ENCODE measurements at regions not wholly inside any gene's neighbourhood (a gene's known extent, or its start where the extent isn't known, plus 50 kb on each side); places are given as distances from the start of the nearest gene placed in this dataset.

- no peak for TF ChIP-seq EZH2phosphoT487 (IDR thresholded peaks at IDR 0.05; ENCODE audit: borderline replicate concordance, low read depth)
- TF ChIP-seq RXRA (IDR thresholded peaks at IDR 0.05; ENCODE audit: borderline replicate concordance, low read depth), result no peak
- TF ChIP-seq, protein P1, sequence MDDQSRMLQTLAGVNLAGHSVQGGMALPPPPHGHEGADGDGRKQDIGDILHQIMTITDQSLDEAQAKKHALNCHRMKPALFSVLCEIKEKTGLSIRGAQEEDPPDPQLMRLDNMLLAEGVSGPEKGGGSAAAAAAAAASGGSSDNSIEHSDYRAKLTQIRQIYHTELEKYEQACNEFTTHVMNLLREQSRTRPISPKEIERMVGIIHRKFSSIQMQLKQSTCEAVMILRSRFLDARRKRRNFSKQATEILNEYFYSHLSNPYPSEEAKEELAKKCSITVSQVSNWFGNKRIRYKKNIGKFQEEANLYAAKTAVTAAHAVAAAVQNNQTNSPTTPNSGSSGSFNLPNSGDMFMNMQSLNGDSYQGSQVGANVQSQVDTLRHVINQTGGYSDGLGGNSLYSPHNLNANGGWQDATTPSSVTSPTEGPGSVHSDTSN (IDR thresholded peaks at IDR 0.05), result no peak
- TF ChIP-seq, protein P2, sequence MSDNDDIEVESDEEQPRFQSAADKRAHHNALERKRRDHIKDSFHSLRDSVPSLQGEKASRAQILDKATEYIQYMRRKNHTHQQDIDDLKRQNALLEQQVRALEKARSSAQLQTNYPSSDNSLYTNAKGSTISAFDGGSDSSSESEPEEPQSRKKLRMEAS (IDR thresholded peaks at IDR 0.05; ENCODE audit: low read depth), result no peak
- no peak for TF ChIP-seq CTCF (IDR thresholded peaks at IDR 0.05)
- TF ChIP-seq POLR2AphosphoS5 (IDR thresholded peaks at IDR 0.05; ENCODE audit: low read depth, low read length), result no peak
- no peak for TF ChIP-seq SIN3A (IDR thresholded peaks at IDR 0.05; ENCODE audit: borderline replicate concordance, low read depth, low read length)
- no peak for TF ChIP-seq TEAD4 (IDR thresholded peaks at IDR 0.05; ENCODE audit: borderline replicate concordance, insufficient read depth)
- TF ChIP-seq YY1 (IDR thresholded peaks at IDR 0.05; ENCODE audit: low read depth), result no peak
- TF ChIP-seq, protein P3, sequence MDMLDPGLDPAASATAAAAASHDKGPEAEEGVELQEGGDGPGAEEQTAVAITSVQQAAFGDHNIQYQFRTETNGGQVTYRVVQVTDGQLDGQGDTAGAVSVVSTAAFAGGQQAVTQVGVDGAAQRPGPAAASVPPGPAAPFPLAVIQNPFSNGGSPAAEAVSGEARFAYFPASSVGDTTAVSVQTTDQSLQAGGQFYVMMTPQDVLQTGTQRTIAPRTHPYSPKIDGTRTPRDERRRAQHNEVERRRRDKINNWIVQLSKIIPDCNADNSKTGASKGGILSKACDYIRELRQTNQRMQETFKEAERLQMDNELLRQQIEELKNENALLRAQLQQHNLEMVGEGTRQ (IDR thresholded peaks at IDR 0.05; ENCODE audit: borderline replicate concordance, low read depth, low read length), result no peak
- TF ChIP-seq USF1 (IDR thresholded peaks at IDR 0.05; ENCODE audit: borderline replicate concordance, low read depth), result no peak
Observed at GRCh38 chr6:15947923-15948322, 181.0 kb upstream of the MYLIP start.
